ENCODE measurements at regions not wholly inside any gene's neighbourhood (a gene's known extent, or its start where the extent isn't known, plus 50 kb on each side); places are given as distances from the start of the nearest gene placed in this dataset.

- no peak for DNase-seq (ENCODE audit: low read depth)
- TF ChIP-seq CTCF (conservative IDR thresholded peaks at IDR 0.05; ENCODE audit: low read length), result no peak
Observed at GRCh38 chr1:5711079-5711478, 281.1 kb downstream of the NPHP4 start.

GRCh38 chr1:5709976-5710375 lies 282.2 kb downstream of the NPHP4 start:
- no peak for DNase-seq (ENCODE audit: low read depth)
- no peak for TF ChIP-seq CTCF (conservative IDR thresholded peaks at IDR 0.05; ENCODE audit: low read length)
- H3K4me3 ChIP-seq (ENCODE audit: low read length), result no peak overlapping the region

More at GRCh38 chr1:5711079-5711478, 281.1 kb downstream of the NPHP4 start:
- H3K4me3 ChIP-seq (ENCODE audit: low read length), result no peak overlapping the region

GRCh38 chr1:5709461-5709975 lies 282.7 kb downstream of the NPHP4 start:
- DNase-seq (ENCODE audit: low read depth), result no peak
- TF ChIP-seq CTCF (conservative IDR thresholded peaks at IDR 0.05; ENCODE audit: low read length), result no peak
- no peak overlapping the region for H3K4me3 ChIP-seq (ENCODE audit: low read length)

- DNase-seq (ENCODE audit: low read depth), result no peak
- H3K4me3 ChIP-seq (ENCODE audit: low read length), result no peak overlapping the region
- TF ChIP-seq CTCF (conservative IDR thresholded peaks at IDR 0.05; ENCODE audit: low read length), result no peak
Observed at GRCh38 chr1:5708346-5709245, 283.6 kb downstream of the NPHP4 start.

GRCh38 chr1:5707566-5708345 lies 284.5 kb downstream of the NPHP4 start:
- no peak for TF ChIP-seq CTCF (conservative IDR thresholded peaks at IDR 0.05; ENCODE audit: low read length)

GRCh38 chr1:5706239-5706638 lies 286.0 kb downstream of the NPHP4 start:
- DNase-seq (ENCODE audit: low read depth), result no peak
- H3K4me3 ChIP-seq (ENCODE audit: low read length), result no peak overlapping the region
- no peak for TF ChIP-seq CTCF (conservative IDR thresholded peaks at IDR 0.05; ENCODE audit: low read length)

More at GRCh38 chr1:5707566-5708345, 284.5 kb downstream of the NPHP4 start:
- H3K4me3 ChIP-seq (ENCODE audit: low read length), result no peak overlapping the region
- no peak for DNase-seq (ENCODE audit: low read depth)
